OCI-LY3 (cell line): ENCODE measurements at regions not wholly inside any gene's neighbourhood (a gene's known extent, or its start where the extent isn't known, plus 50 kb on each side); places are given as distances from the start of the nearest gene placed in this dataset.

Experiments used
- EZH2phosphoT487 ChIP-seq: fragments of 200-600 bp; shearing (Covaris generic); IDR thresholded peaks from 2 replicates; pipeline ENCODE4 v1.6.1; 2018; ENCODE audit warnings: antibody characterized with exemption, mixed run types, low read depth
- TF ChIP-seq, protein P1 (sequence below): fragments of 200-600, 300-600 bp; sonication (generic); IDR thresholded peaks from 2 replicates; pipeline ENCODE4 v1.5.1; 2014; ENCODE audit warnings: antibody characterized with exemption, low read length, low read depth

GRCh38 chr15:45862034-45862433 lies 227.2 kb downstream of the SQOR start:
- TF ChIP-seq, protein P1, sequence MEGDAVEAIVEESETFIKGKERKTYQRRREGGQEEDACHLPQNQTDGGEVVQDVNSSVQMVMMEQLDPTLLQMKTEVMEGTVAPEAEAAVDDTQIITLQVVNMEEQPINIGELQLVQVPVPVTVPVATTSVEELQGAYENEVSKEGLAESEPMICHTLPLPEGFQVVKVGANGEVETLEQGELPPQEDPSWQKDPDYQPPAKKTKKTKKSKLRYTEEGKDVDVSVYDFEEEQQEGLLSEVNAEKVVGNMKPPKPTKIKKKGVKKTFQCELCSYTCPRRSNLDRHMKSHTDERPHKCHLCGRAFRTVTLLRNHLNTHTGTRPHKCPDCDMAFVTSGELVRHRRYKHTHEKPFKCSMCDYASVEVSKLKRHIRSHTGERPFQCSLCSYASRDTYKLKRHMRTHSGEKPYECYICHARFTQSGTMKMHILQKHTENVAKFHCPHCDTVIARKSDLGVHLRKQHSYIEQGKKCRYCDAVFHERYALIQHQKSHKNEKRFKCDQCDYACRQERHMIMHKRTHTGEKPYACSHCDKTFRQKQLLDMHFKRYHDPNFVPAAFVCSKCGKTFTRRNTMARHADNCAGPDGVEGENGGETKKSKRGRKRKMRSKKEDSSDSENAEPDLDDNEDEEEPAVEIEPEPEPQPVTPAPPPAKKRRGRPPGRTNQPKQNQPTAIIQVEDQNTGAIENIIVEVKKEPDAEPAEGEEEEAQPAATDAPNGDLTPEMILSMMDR: no peak
- TF ChIP-seq EZH2phosphoT487: no peak
